ENCODE measurements at regions not wholly inside any gene's neighbourhood (a gene's known extent, or its start where the extent isn't known, plus 50 kb on each side); places are given as distances from the start of the nearest gene placed in this dataset.

GRCh38 chr9:109912726-109913460, 132.9 kb downstream of the PALM2AKAP2 start (continued):
- TF ChIP-seq CBX3 (IDR thresholded peaks at IDR 0.05; ENCODE audit: borderline replicate concordance, low read depth) (no peak), RAD51 (IDR thresholded peaks at IDR 0.05) (peak; percentile 49; the same call in 1 of the 2 replicates), DPF2 (IDR thresholded peaks at IDR 0.05) (no peak; the same call in 1 of the 2 replicates), EP300 (IDR thresholded peaks at IDR 0.05; ENCODE audit: borderline replicate concordance in 1 of 2, control insufficient read depth in 1 of 2, low read depth in 2 of 2, low read length in 2 of 2) (peak in 1 of 2 experiments; percentile 51; a peak in 2 of 4 replicates), SPI1 (IDR thresholded peaks at IDR 0.05; ENCODE audit: borderline replicate concordance, insufficient read depth, low read depth, low read length) (no peak), SIX5 (IDR thresholded peaks at IDR 0.05; ENCODE audit: low read depth, low read length, severe bottlenecking) (no peak), IRF4 (IDR thresholded peaks at IDR 0.05; ENCODE audit: low read depth, low read length) (no peak), RAD21 (IDR thresholded peaks at IDR 0.05; ENCODE audit: insufficient read depth, low read depth, low read length) (no peak), NR2C1 (IDR thresholded peaks at IDR 0.05) (no peak), RUNX3 (IDR thresholded peaks at IDR 0.05; ENCODE audit: low read length) (peak; percentile 80), ZBTB33 (IDR thresholded peaks at IDR 0.05) (no peak), IKZF1 (conservative IDR thresholded peaks at IDR 0.05) (peak; percentile 61), TBL1XR1 (IDR thresholded peaks at IDR 0.05; ENCODE audit: low read depth, low read length) (no peak), POLR2AphosphoS5 (IDR thresholded peaks at IDR 0.05; ENCODE audit: low read length) (no peak), RELB (IDR thresholded peaks at IDR 0.05; ENCODE audit: low read depth) (0 out of 2 replicates have a peak, but pooled peaks have one; percentile 36), CEBPZ (IDR thresholded peaks at IDR 0.05; ENCODE audit: low read depth, low read length) (no peak), ZNF24 (IDR thresholded peaks at IDR 0.05) (no peak), SUZ12 (IDR thresholded peaks at IDR 0.05; ENCODE audit: unreplicated experiment) (no peak), MTA2 (IDR thresholded peaks at IDR 0.05; ENCODE audit: low read depth) (0 out of 2 replicates have a peak, but pooled peaks have one; percentile 30)
- TF ChIP-seq, protein P1, sequence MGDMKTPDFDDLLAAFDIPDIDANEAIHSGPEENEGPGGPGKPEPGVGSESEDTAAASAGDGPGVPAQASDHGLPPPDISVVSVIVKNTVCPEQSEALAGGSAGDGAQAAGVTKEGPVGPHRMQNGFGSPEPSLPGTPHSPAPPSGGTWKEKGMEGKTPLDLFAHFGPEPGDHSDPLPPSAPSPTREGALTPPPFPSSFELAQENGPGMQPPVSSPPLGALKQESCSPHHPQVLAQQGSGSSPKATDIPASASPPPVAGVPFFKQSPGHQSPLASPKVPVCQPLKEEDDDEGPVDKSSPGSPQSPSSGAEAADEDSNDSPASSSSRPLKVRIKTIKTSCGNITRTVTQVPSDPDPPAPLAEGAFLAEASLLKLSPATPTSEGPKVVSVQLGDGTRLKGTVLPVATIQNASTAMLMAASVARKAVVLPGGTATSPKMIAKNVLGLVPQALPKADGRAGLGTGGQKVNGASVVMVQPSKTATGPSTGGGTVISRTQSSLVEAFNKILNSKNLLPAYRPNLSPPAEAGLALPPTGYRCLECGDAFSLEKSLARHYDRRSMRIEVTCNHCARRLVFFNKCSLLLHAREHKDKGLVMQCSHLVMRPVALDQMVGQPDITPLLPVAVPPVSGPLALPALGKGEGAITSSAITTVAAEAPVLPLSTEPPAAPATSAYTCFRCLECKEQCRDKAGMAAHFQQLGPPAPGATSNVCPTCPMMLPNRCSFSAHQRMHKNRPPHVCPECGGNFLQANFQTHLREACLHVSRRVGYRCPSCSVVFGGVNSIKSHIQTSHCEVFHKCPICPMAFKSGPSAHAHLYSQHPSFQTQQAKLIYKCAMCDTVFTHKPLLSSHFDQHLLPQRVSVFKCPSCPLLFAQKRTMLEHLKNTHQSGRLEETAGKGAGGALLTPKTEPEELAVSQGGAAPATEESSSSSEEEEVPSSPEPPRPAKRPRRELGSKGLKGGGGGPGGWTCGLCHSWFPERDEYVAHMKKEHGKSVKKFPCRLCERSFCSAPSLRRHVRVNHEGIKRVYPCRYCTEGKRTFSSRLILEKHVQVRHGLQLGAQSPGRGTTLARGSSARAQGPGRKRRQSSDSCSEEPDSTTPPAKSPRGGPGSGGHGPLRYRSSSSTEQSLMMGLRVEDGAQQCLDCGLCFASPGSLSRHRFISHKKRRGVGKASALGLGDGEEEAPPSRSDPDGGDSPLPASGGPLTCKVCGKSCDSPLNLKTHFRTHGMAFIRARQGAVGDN (IDR thresholded peaks at IDR 0.05) = peak; percentile 87
